Lower leg skin (tissue), 3 donors: ENCODE measurements at regions not wholly inside any gene's neighbourhood (a gene's known extent, or its start where the extent isn't known, plus 50 kb on each side); places are given as distances from the start of the nearest gene placed in this dataset.

Source experiments
- POLR2A ChIP-seq, 2 donors: fragments of 450-650 bp; IDR thresholded peaks; one replicate each; pipeline ENCODE4 v1.6.1; 2016 to 2017; ENCODE audit warnings: antibody characterized with exemption in 2 of 2, mild to moderate bottlenecking in 1 of 2, moderate library complexity in 1 of 2
- TF ChIP-seq, protein P1 (sequence below), 3 donors: fragments of 450-650 bp; IDR thresholded peaks; one replicate each; pipeline ENCODE4 v1.5.1; 2016; ENCODE audit warnings: antibody characterized with exemption in 3 of 3, mild to moderate bottlenecking in 3 of 3, moderate library complexity in 2 of 3

DNA sequence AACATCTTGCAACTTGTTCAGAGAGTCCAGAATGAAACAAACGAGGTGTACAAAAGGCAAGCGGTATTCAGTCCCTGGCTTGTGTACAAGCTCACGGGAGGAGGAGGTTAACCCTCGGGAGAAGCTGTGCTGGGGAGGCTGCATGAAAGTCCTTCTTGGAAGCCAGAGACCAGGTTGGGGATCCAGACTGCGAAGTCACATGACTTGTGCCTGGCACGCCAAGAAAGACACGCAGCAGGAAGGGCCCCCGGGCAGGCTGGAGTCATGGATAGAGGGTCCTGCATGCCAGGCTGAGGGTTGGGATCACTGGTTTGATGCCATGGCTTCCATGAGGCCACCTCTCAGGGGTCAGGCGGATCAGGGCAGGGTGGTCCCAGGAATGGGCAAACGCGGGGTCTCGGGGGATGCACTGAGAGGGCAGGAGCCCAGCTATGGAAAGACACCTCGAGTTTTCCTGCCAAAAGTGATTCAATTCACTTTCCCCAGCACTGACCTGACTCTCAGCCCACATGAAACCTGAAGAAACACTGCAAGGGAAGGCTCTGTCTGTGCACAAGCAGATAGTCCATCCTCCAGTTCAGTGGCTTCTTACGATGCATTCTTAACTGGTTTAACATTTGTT lies 79.4 kb downstream of the DLL1 start:
- TF ChIP-seq, protein P1, sequence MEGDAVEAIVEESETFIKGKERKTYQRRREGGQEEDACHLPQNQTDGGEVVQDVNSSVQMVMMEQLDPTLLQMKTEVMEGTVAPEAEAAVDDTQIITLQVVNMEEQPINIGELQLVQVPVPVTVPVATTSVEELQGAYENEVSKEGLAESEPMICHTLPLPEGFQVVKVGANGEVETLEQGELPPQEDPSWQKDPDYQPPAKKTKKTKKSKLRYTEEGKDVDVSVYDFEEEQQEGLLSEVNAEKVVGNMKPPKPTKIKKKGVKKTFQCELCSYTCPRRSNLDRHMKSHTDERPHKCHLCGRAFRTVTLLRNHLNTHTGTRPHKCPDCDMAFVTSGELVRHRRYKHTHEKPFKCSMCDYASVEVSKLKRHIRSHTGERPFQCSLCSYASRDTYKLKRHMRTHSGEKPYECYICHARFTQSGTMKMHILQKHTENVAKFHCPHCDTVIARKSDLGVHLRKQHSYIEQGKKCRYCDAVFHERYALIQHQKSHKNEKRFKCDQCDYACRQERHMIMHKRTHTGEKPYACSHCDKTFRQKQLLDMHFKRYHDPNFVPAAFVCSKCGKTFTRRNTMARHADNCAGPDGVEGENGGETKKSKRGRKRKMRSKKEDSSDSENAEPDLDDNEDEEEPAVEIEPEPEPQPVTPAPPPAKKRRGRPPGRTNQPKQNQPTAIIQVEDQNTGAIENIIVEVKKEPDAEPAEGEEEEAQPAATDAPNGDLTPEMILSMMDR (IDR thresholded peaks at IDR 0.05), result no peak
- TF ChIP-seq POLR2A (IDR thresholded peaks at IDR 0.05), result no peak
